ENCODE measurements at regions not wholly inside any gene's neighbourhood (a gene's known extent, or its start where the extent isn't known, plus 50 kb on each side); places are given as distances from the start of the nearest gene placed in this dataset.
"Not testable (repeated sequence)": the region's sequence is repeated elsewhere in the genome, so short reads cannot be mapped to it uniquely, and the experiment has no call there.

DNA sequence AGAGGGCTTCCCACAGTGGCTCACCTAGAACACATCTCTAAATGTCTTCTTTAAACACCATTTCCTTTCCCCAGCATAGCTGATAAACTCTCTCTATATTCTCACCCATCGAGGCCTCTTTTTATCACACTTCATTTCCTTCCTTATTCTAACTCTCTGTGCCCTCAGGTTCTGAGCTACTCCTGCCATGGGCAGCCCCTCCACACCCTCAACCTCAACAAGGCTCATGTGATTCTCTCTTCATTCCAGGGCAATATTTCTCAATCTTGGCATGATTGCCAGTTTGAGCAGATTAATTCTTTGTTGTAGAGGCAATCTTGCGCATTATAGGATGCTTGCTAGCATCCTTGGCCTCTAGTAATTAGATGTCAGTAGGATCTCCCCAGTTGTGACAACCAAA lies 999.1 kb downstream of the TSN start:
- TF ChIP-seq POLR2AphosphoS5 (IDR thresholded peaks at IDR 0.05; ENCODE audit: low read depth, low read length) (no peak), POLR2A (IDR thresholded peaks at IDR 0.05; ENCODE audit: low read depth, low read length) (no peak), TAF1 (IDR thresholded peaks at IDR 0.05; ENCODE audit: borderline replicate concordance, low read depth, low read length) (no peak)
- FAIRE-seq: no peak
- DNase-seq (ENCODE audit: insufficient read length): no peak

GRCh38 chr2:122755281-122755780 lies 999.9 kb downstream of the TSN start:
- TF ChIP-seq POLR2A (IDR thresholded peaks at IDR 0.05; ENCODE audit: low read depth, low read length) (no peak), TAF1 (IDR thresholded peaks at IDR 0.05; ENCODE audit: borderline replicate concordance, low read depth, low read length) (no peak), POLR2AphosphoS5 (IDR thresholded peaks at IDR 0.05; ENCODE audit: low read depth, low read length) (no peak)
- DNase-seq (ENCODE audit: insufficient read length) (no peak), FAIRE-seq (no peak)

DNA sequence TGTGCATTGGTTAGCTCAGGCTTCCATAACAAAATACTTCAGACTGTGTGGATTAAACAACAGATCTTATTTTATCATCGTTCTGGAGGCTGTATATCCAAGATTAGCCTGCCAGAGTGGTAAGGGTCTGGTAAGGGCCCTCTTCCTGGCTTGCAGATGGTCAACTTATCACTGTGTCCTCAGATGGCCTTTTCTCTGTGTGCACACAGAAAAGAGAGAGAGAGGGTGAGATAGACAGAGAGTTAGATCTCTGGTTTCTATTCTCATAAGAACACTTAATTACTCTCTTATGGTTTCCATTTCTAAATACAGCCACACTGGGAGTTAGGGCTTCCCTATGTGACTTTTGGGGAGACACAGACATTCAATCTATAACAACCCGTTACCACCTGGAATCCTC lies 1003.5 kb downstream of the TSN start:
- FAIRE-seq (peak; percentile 60), DNase-seq (ENCODE audit: insufficient read length) (no peak)
- TF ChIP-seq TAF1 (IDR thresholded peaks at IDR 0.05; ENCODE audit: borderline replicate concordance, low read depth, low read length) (no peak), POLR2AphosphoS5 (IDR thresholded peaks at IDR 0.05; ENCODE audit: low read depth, low read length) (no peak), POLR2A (IDR thresholded peaks at IDR 0.05; ENCODE audit: low read depth, low read length) (no peak)

GRCh38 chr2:122764014-122764413 lies 1008.6 kb downstream of the TSN start:
- TF ChIP-seq TAF1 (IDR thresholded peaks at IDR 0.05; ENCODE audit: borderline replicate concordance, low read depth, low read length) (no peak), POLR2AphosphoS5 (IDR thresholded peaks at IDR 0.05; ENCODE audit: low read depth, low read length) (no peak), POLR2A (IDR thresholded peaks at IDR 0.05; ENCODE audit: low read depth, low read length) (no peak)
- DNase-seq (ENCODE audit: insufficient read length) (no peak), FAIRE-seq (no peak)

- FAIRE-seq (no peak), DNase-seq (ENCODE audit: insufficient read length) (no peak)
- TF ChIP-seq POLR2AphosphoS5 (IDR thresholded peaks at IDR 0.05; ENCODE audit: low read depth, low read length) (no peak), TAF1 (IDR thresholded peaks at IDR 0.05; ENCODE audit: borderline replicate concordance, low read depth, low read length) (no peak), POLR2A (IDR thresholded peaks at IDR 0.05; ENCODE audit: low read depth, low read length) (no peak)
Observed at GRCh38 chr2:122780251-122780650, 1024.8 kb downstream of the TSN start.

- no peak for TF ChIP-seq POLR2AphosphoS5 (IDR thresholded peaks at IDR 0.05; ENCODE audit: low read depth, low read length)
- DNase-seq (ENCODE audit: insufficient read length) (no peak), FAIRE-seq (no peak)
Observed at GRCh38 chr2:122794100-122794499, 1038.6 kb downstream of the TSN start.

DNA sequence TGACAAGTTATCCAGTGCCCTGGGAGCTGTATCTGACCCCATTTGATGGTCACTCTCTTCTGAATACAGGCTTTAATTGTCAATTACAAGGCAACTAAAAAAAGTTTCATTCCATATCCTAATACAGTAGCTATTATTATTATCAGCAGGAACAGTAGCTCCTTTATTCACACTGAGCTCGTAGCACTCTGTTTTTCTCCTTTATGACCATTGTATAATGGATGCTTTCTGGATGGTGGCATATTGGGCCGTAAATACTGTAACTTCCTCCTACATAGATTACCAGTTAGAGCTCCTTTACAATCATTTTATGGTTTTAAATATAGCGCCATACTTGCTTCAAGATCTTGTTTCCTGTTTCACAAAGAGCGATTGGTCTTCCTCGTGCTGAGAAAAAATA lies 1040.3 kb downstream of the TSN start:
- DNase-seq (ENCODE audit: insufficient read length) (no peak), FAIRE-seq (no peak)
- TF ChIP-seq POLR2AphosphoS5 (IDR thresholded peaks at IDR 0.05; ENCODE audit: low read depth, low read length) (no peak), POLR2A (IDR thresholded peaks at IDR 0.05; ENCODE audit: low read depth, low read length) (no peak)

GRCh38 chr2:122799391-122799790 lies 1043.9 kb downstream of the TSN start:
- TF ChIP-seq POLR2AphosphoS5 (IDR thresholded peaks at IDR 0.05; ENCODE audit: low read depth, low read length): no peak
- TF ChIP-seq POLR2A (IDR thresholded peaks at IDR 0.05; ENCODE audit: low read depth, low read length): no peak
- no peak for TF ChIP-seq TAF1 (IDR thresholded peaks at IDR 0.05; ENCODE audit: borderline replicate concordance, low read depth, low read length)
- no peak for DNase-seq (ENCODE audit: insufficient read length)
- FAIRE-seq: no peak

- no peak for TF ChIP-seq POLR2AphosphoS5 (IDR thresholded peaks at IDR 0.05; ENCODE audit: low read depth, low read length)
- TF ChIP-seq POLR2A (IDR thresholded peaks at IDR 0.05; ENCODE audit: low read depth, low read length): no peak
- no peak for TF ChIP-seq TAF1 (IDR thresholded peaks at IDR 0.05; ENCODE audit: borderline replicate concordance, low read depth, low read length)
- FAIRE-seq (peak; percentile 27), DNase-seq (ENCODE audit: insufficient read length) (no peak)
Observed at GRCh38 chr2:122800781-122801180, 1045.3 kb downstream of the TSN start.

DNA sequence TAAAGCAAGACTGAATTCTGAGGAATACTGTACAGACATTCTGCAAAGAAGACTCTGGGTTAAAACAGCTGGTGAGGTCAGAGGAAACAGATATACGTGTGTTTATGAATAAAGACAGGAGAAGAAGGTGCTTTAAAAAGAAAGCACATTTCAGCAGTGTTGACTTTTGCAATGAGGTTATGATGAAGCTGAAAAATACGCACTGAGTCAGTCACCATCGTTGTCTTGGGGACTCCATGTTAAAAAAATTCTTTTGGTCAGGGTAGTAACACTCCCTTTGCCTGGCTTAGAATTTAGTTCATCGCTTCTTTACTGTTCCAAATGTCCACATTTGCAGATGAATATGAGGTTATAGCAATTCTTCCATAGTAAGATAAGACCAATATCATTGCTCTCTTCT lies 1049.0 kb downstream of the TSN start:
- no peak for FAIRE-seq
- no peak for DNase-seq (ENCODE audit: insufficient read length)
- TF ChIP-seq POLR2A (IDR thresholded peaks at IDR 0.05; ENCODE audit: low read depth, low read length) (no peak), POLR2AphosphoS5 (IDR thresholded peaks at IDR 0.05; ENCODE audit: low read depth, low read length) (no peak), TAF1 (IDR thresholded peaks at IDR 0.05; ENCODE audit: borderline replicate concordance, low read depth, low read length) (no peak)

DNA sequence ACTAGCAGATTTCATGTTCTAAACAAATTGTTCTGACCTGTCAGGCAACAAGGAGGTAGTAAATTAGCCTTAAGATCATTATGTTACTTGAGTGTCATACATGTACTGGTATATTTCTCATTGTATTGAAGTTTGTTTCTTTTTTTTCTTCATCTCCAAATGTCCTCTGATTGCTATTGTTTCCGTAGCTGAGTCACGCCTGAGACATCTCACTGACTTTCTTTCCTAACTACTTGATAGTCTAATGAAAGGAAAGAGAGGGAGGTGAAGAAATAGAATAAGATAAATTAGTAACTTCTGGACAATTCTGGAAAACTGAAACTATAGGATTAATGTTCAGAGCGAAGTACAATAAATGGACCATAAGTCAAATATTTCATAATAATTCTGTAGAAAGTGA lies 1049.9 kb downstream of the TSN start:
- DNase-seq (ENCODE audit: insufficient read length) (no peak), FAIRE-seq (no peak)
- TF ChIP-seq POLR2AphosphoS5 (IDR thresholded peaks at IDR 0.05; ENCODE audit: low read depth, low read length) (no peak), TAF1 (IDR thresholded peaks at IDR 0.05; ENCODE audit: borderline replicate concordance, low read depth, low read length) (no peak), POLR2A (IDR thresholded peaks at IDR 0.05; ENCODE audit: low read depth, low read length) (no peak)

- TF ChIP-seq POLR2A (IDR thresholded peaks at IDR 0.05; ENCODE audit: low read depth, low read length): no peak
- TF ChIP-seq TAF1 (IDR thresholded peaks at IDR 0.05; ENCODE audit: borderline replicate concordance, low read depth, low read length): no peak
- no peak for TF ChIP-seq POLR2AphosphoS5 (IDR thresholded peaks at IDR 0.05; ENCODE audit: low read depth, low read length)
- no peak for FAIRE-seq
- no peak for DNase-seq (ENCODE audit: insufficient read length)
Observed at GRCh38 chr2:122808286-122808969, 1053.0 kb downstream of the TSN start.

GRCh38 chr2:122812214-122812613 lies 1056.8 kb downstream of the TSN start:
- DNase-seq (ENCODE audit: insufficient read length): not testable (repeated sequence)

More at GRCh38 chr2:122812214-122812613, 1056.8 kb downstream of the TSN start:
- FAIRE-seq: not testable (repeated sequence)
